ENCODE measurements at regions not wholly inside any gene's neighbourhood (a gene's known extent, or its start where the extent isn't known, plus 50 kb on each side); places are given as distances from the start of the nearest gene placed in this dataset.
A peak's percentile ranks its signal among the peaks of the same experiment; 100 is the strongest.
"Not testable (repeated sequence)": the region's sequence is repeated elsewhere in the genome, so short reads cannot be mapped to it uniquely, and the experiment has no call there.

GRCh38 chr5:72588640-72589039 lies 81.4 kb upstream of the ZNF366 start:
- H3K9me3 ChIP-seq (ENCODE audit: control insufficient read depth, low read length): no peaks in the 10 kb centered on the region
- H3K36me3 ChIP-seq (ENCODE audit: control insufficient read depth, insufficient read depth, low read length, severe bottlenecking): no peaks in the 10 kb centered on the region
- no peak overlapping the region for H3K9ac ChIP-seq (ENCODE audit: low read length)
- no peaks in the 10 kb centered on the region for H3K27me3 ChIP-seq (replicated peaks; ENCODE audit: control insufficient read depth, insufficient read depth, low read length)
- H3K4me1 ChIP-seq (ENCODE audit: control insufficient read depth, insufficient read depth, low read length): peaks cover 42% of the 10 kb centered on the region
- H3K4me3 ChIP-seq (ENCODE audit: low read length): no peak overlapping the region
- DNase-seq (ENCODE audit: low read depth): no peak

- DNase-seq (ENCODE audit: low read depth): no peak
- Histone ChIP-seq H3K9ac (ENCODE audit: low read length) (no peak overlapping the region), H3K27me3 (replicated peaks; ENCODE audit: control insufficient read depth, insufficient read depth, low read length) (no peaks in the 10 kb centered on the region), H3K36me3 (ENCODE audit: control insufficient read depth, insufficient read depth, low read length, severe bottlenecking) (no peaks in the 10 kb centered on the region), H3K4me1 (ENCODE audit: control insufficient read depth, insufficient read depth, low read length) (peaks cover 43% of the 10 kb centered on the region), H3K4me3 (ENCODE audit: low read length) (no peak overlapping the region), H3K9me3 (ENCODE audit: control insufficient read depth, low read length) (no peaks in the 10 kb centered on the region)
Observed at GRCh38 chr5:72587661-72588308, 80.6 kb upstream of the ZNF366 start.

- peak; percentile 48 for DNase-seq (ENCODE audit: low read depth)
- no peaks in the 10 kb centered on the region for H3K9me3 ChIP-seq (ENCODE audit: control insufficient read depth, low read length)
- peaks cover 43% of the 10 kb centered on the region for H3K4me1 ChIP-seq (ENCODE audit: control insufficient read depth, insufficient read depth, low read length)
- no peak overlapping the region for H3K9ac ChIP-seq (ENCODE audit: low read length)
- H3K27me3 ChIP-seq (replicated peaks; ENCODE audit: control insufficient read depth, insufficient read depth, low read length): no peaks in the 10 kb centered on the region
- no peak overlapping the region for H3K4me3 ChIP-seq (ENCODE audit: low read length)
- H3K36me3 ChIP-seq (ENCODE audit: control insufficient read depth, insufficient read depth, low read length, severe bottlenecking): no peaks in the 10 kb centered on the region
Observed at GRCh38 chr5:72586788-72587530, 79.7 kb upstream of the ZNF366 start.

GRCh38 chr5:72584466-72584865 lies 77.3 kb upstream of the ZNF366 start:
- H3K36me3 ChIP-seq (ENCODE audit: control insufficient read depth, insufficient read depth, low read length, severe bottlenecking): no peaks in the 10 kb centered on the region
- peak overlapping the region; percentile 12 for H3K4me3 ChIP-seq (ENCODE audit: low read length)
- peak overlapping the region; percentile 55 for H3K9ac ChIP-seq (ENCODE audit: low read length)
- no peaks in the 10 kb centered on the region for H3K27me3 ChIP-seq (replicated peaks; ENCODE audit: control insufficient read depth, insufficient read depth, low read length)
- peak; percentile 46 for DNase-seq (ENCODE audit: low read depth)
- H3K9me3 ChIP-seq (ENCODE audit: control insufficient read depth, low read length): no peaks in the 10 kb centered on the region
- H3K4me1 ChIP-seq (ENCODE audit: control insufficient read depth, insufficient read depth, low read length): peaks cover 43% of the 10 kb centered on the region

GRCh38 chr5:72579290-72579689 lies 72.1 kb upstream of the ZNF366 start:
- not testable (repeated sequence) for DNase-seq (ENCODE audit: low read depth); H3K4me3 ChIP-seq (ENCODE audit: low read length); H3K27me3 ChIP-seq (replicated peaks; ENCODE audit: control insufficient read depth, insufficient read depth, low read length); H3K9ac ChIP-seq (ENCODE audit: low read length); H3K36me3 ChIP-seq (ENCODE audit: control insufficient read depth, insufficient read depth, low read length, severe bottlenecking); H3K4me1 ChIP-seq (ENCODE audit: control insufficient read depth, insufficient read depth, low read length); H3K9me3 ChIP-seq (ENCODE audit: control insufficient read depth, low read length)

- Histone ChIP-seq H3K4me3 (ENCODE audit: low read length) (no peak overlapping the region), H3K9ac (ENCODE audit: low read length) (no peak overlapping the region), H3K27me3 (replicated peaks; ENCODE audit: control insufficient read depth, insufficient read depth, low read length) (no peaks in the 10 kb centered on the region), H3K9me3 (ENCODE audit: control insufficient read depth, low read length) (no peaks in the 10 kb centered on the region), H3K4me1 (ENCODE audit: control insufficient read depth, insufficient read depth, low read length) (peaks cover 9% of the 10 kb centered on the region), H3K36me3 (ENCODE audit: control insufficient read depth, insufficient read depth, low read length, severe bottlenecking) (no peaks in the 10 kb centered on the region)
- no peak for DNase-seq (ENCODE audit: low read depth)
Observed at GRCh38 chr5:72572236-72572765, 65.1 kb upstream of the ZNF366 start.

GRCh38 chr5:72569408-72569944 lies 62.3 kb upstream of the ZNF366 start:
- H3K9me3 ChIP-seq (ENCODE audit: control insufficient read depth, low read length): no peaks in the 10 kb centered on the region
- H3K27me3 ChIP-seq (replicated peaks; ENCODE audit: control insufficient read depth, insufficient read depth, low read length): no peaks in the 10 kb centered on the region
- no peak overlapping the region for H3K9ac ChIP-seq (ENCODE audit: low read length)
- H3K36me3 ChIP-seq (ENCODE audit: control insufficient read depth, insufficient read depth, low read length, severe bottlenecking): no peaks in the 10 kb centered on the region
- DNase-seq (ENCODE audit: low read depth): no peak
- peaks cover 9% of the 10 kb centered on the region for H3K4me1 ChIP-seq (ENCODE audit: control insufficient read depth, insufficient read depth, low read length)
- H3K4me3 ChIP-seq (ENCODE audit: low read length): no peak overlapping the region

GRCh38 chr5:72566746-72567145 lies 59.5 kb upstream of the ZNF366 start:
- Histone ChIP-seq H3K9ac (ENCODE audit: low read length) (no peak overlapping the region), H3K27me3 (replicated peaks; ENCODE audit: control insufficient read depth, insufficient read depth, low read length) (no peaks in the 10 kb centered on the region), H3K36me3 (ENCODE audit: control insufficient read depth, insufficient read depth, low read length, severe bottlenecking) (no peaks in the 10 kb centered on the region), H3K9me3 (ENCODE audit: control insufficient read depth, low read length) (no peaks in the 10 kb centered on the region), H3K4me1 (ENCODE audit: control insufficient read depth, insufficient read depth, low read length) (peaks cover 9% of the 10 kb centered on the region), H3K4me3 (ENCODE audit: low read length) (no peak overlapping the region)
- no peak for DNase-seq (ENCODE audit: low read depth)

- H3K9ac ChIP-seq (ENCODE audit: low read length): no peak overlapping the region
- no peaks in the 10 kb centered on the region for H3K9me3 ChIP-seq (ENCODE audit: control insufficient read depth, low read length)
- H3K4me3 ChIP-seq (ENCODE audit: low read length): no peak overlapping the region
- no peaks in the 10 kb centered on the region for H3K36me3 ChIP-seq (ENCODE audit: control insufficient read depth, insufficient read depth, low read length, severe bottlenecking)
- no peaks in the 10 kb centered on the region for H3K27me3 ChIP-seq (replicated peaks; ENCODE audit: control insufficient read depth, insufficient read depth, low read length)
- DNase-seq (ENCODE audit: low read depth): no peak
- H3K4me1 ChIP-seq (ENCODE audit: control insufficient read depth, insufficient read depth, low read length): peaks cover 9% of the 10 kb centered on the region
Observed at GRCh38 chr5:72565513-72566289, 58.5 kb upstream of the ZNF366 start.

- Histone ChIP-seq H3K27me3 (replicated peaks; ENCODE audit: control insufficient read depth, insufficient read depth, low read length) (no peaks in the 10 kb centered on the region), H3K9ac (ENCODE audit: low read length) (no peak overlapping the region), H3K4me1 (ENCODE audit: control insufficient read depth, insufficient read depth, low read length) (no peaks in the 10 kb centered on the region), H3K9me3 (ENCODE audit: control insufficient read depth, low read length) (no peaks in the 10 kb centered on the region), H3K4me3 (ENCODE audit: low read length) (no peak overlapping the region), H3K36me3 (ENCODE audit: control insufficient read depth, insufficient read depth, low read length, severe bottlenecking) (no peaks in the 10 kb centered on the region)
- no peak for DNase-seq (ENCODE audit: low read depth)
Observed at GRCh38 chr5:72562717-72563116, 55.5 kb upstream of the ZNF366 start.

Measured in adipocyte (in vitro differentiated cells).